GM23338 (cell line): ENCODE measurements at regions not wholly inside any gene's neighbourhood (a gene's known extent, or its start where the extent isn't known, plus 50 kb on each side); places are given as distances from the start of the nearest gene placed in this dataset.

Source experiments
- ATAC-seq: fragments of 200-7000 bp; cut with Tn5 transposase; 3 replicates; pipeline ENCODE4 v1.9.1; 2020
- DNase-seq: peaks from one replicate; pipeline ENCODE4 v3.0.0-alpha.2; 2015; ENCODE audit warnings: low spot score
- H2AFZ ChIP-seq: fragments of 200-600 bp; sonication (generic); 2 replicates; pipeline ENCODE4 v1.8.0; 2016; ENCODE audit warnings: antibody characterized with exemption, mild to moderate bottlenecking, moderate library complexity
- H3F3A ChIP-seq: fragments of 200-600 bp; sonication (generic); replicated peaks from 2 replicates; pipeline ENCODE4 v1.8.0; 2017; ENCODE audit warnings: antibody characterized with exemption, mixed run types, low read depth
- H3K27ac ChIP-seq: fragments of 200-600 bp; sonication (generic); 2 replicates; pipeline ENCODE4 v1.6.1; 2016; ENCODE audit warnings: low read depth
- H3K27me3 ChIP-seq: fragments of 200-600 bp; sonication (generic); 2 replicates; pipeline ENCODE4 v1.8.0; 2016; ENCODE audit warnings: mild to moderate bottlenecking, mixed run types, moderate library complexity; ENCODE audit not compliant: insufficient read depth
- H3K36me3 ChIP-seq: fragments of 200-600 bp; sonication (generic); 2 replicates; pipeline ENCODE4 v1.8.0; 2016; ENCODE audit warnings: mild to moderate bottlenecking; ENCODE audit not compliant: insufficient read depth
- H3K4me1 ChIP-seq: fragments of 200-600 bp; sonication (generic); 2 replicates; pipeline ENCODE4 v1.8.0; 2016; ENCODE audit warnings: mild to moderate bottlenecking, moderate library complexity; ENCODE audit not compliant: insufficient read depth
- H3K4me2 ChIP-seq: fragments of 200-600 bp; sonication (generic); 2 replicates; pipeline ENCODE4 v1.7.1; 2017; ENCODE audit warnings: mixed run types
- H3K4me3 ChIP-seq: fragments of 200-600 bp; sonication (generic); 2 replicates; pipeline ENCODE4 v1.6.1; 2016; ENCODE audit warnings: mixed run types
- H3K79me2 ChIP-seq: fragments of 200-600 bp; sonication (generic); replicated peaks from 2 replicates; pipeline ENCODE4 v1.8.0; 2017; ENCODE audit warnings: mild to moderate bottlenecking; ENCODE audit not compliant: insufficient read depth
- H3K9me2 ChIP-seq: fragments of 200-600 bp; sonication (generic); 2 replicates; pipeline ENCODE4 v1.8.0; 2017; ENCODE audit not compliant: insufficient read depth
- H4K20me1 ChIP-seq: fragments of 200-600 bp; sonication (generic); replicated peaks from 2 replicates; pipeline ENCODE4 v1.8.0; 2017; ENCODE audit warnings: mild to moderate bottlenecking; ENCODE audit not compliant: insufficient read depth
- H3K27ac Mint-ChIP-seq: 2 replicates; pipeline ENCODE4 v1.8.0; 2020; ENCODE audit warnings: inconsistent platforms, mild to moderate bottlenecking, moderate library complexity, mixed read lengths
- H3K27me3 Mint-ChIP-seq: 3 replicates; pipeline ENCODE4 v1.8.0; 2022; ENCODE audit warnings: low read depth, mild to moderate bottlenecking, moderate library complexity, mixed read lengths, inconsistent platforms; ENCODE audit not compliant: insufficient read depth, poor library complexity
- H3K36me3 Mint-ChIP-seq: 3 replicates; pipeline ENCODE4 v1.8.0; 2021; ENCODE audit warnings: low read depth, mild to moderate bottlenecking, inconsistent platforms, moderate library complexity, mixed read lengths
- H3K4me1 Mint-ChIP-seq: 3 replicates; pipeline ENCODE4 v1.8.0; 2020; ENCODE audit warnings: mild to moderate bottlenecking, inconsistent platforms, mixed read lengths
- H3K4me3 Mint-ChIP-seq: 3 replicates; pipeline ENCODE4 v1.8.0; 2021; ENCODE audit warnings: moderate library complexity, mild to moderate bottlenecking, inconsistent platforms, mixed read lengths
- H3K9me3 Mint-ChIP-seq: 3 replicates; pipeline ENCODE4 v1.8.0; 2020; ENCODE audit warnings: moderate library complexity, mild to moderate bottlenecking, inconsistent platforms, mixed read lengths
- CTCF ChIP-seq, 2 experiments: fragments of 200-600 bp in 1 of 2; sonication (generic) in 1 of 2; conservative IDR thresholded peaks; 2 replicates each; pipeline versions ENCODE4 v1.5.1 to v1.6.1; 2016 to 2017; ENCODE audit warnings: antibody characterized with exemption in 2 of 2, low read depth in 2 of 2, mild to moderate bottlenecking in 2 of 2, moderate library complexity in 1 of 2
- ETS1 ChIP-seq: IDR thresholded peaks from 2 replicates; pipeline ENCODE4 v1.6.1; 2016; ENCODE audit warnings: antibody characterized with exemption
- EZH2 ChIP-seq: fragments of 200-600 bp; sonication (generic); IDR thresholded peaks from one replicate; pipeline ENCODE4 v1.8.0; 2017; ENCODE audit warnings: antibody characterized with exemption, mild to moderate bottlenecking, low read depth; ENCODE audit not compliant: unreplicated experiment
- POLR2AphosphoS5 ChIP-seq: IDR thresholded peaks from 2 replicates; pipeline ENCODE4 v1.6.1; 2016; ENCODE audit warnings: antibody characterized with exemption, low read depth
- ZNF114 ChIP-seq: fragments of 250-450 bp; sonication (Bioruptor Pico); IDR thresholded peaks from 2 replicates; pipeline ENCODE4 v1.5.0; 2020; ENCODE audit warnings: mild to moderate bottlenecking, moderate library complexity
- ZNF462 ChIP-seq: fragments of 250-450 bp; sonication (Bioruptor Pico); IDR thresholded peaks from 2 replicates; pipeline ENCODE4 v1.5.0; 2020; ENCODE audit warnings: mild to moderate bottlenecking, moderate library complexity

- no peak for TF ChIP-seq ZNF462 (CRISPR knock-in tag)
- no peak for TF ChIP-seq ETS1
- TF ChIP-seq POLR2AphosphoS5 = no peak
Measured at GRCh38 chr3:5437296-5437782, 249.8 kb downstream of the EDEM1 start (continued).

GRCh38 chr3:5437783-5438323 lies 250.3 kb downstream of the EDEM1 start:
- Mint-ChIP-seq H3K9me3 (peaks cover 66% of the 10 kb centered on the region), H3K27me3 (no peaks in the 10 kb centered on the region), H3K36me3 (peaks cover 4% of the 10 kb centered on the region; the same call in 1 of the 3 replicates), H3K4me3 (no peak overlapping the region), H3K4me1 (no peaks in the 10 kb centered on the region), H3K27ac (no peak overlapping the region)
- no peaks in the 10 kb centered on the region for H3F3A ChIP-seq
- H3K36me3 ChIP-seq = peaks cover 7% of the 10 kb centered on the region; the same call in 1 of the 2 replicates
- H3K4me3 ChIP-seq = no peak overlapping the region
- H3K79me2 ChIP-seq = no peaks in the 10 kb centered on the region
- DNase-seq (no peak), ATAC-seq (no peak)
- no peaks in the 10 kb centered on the region for H4K20me1 ChIP-seq
- H3K9me2 ChIP-seq = no peaks in the 10 kb centered on the region
- H3K4me2 ChIP-seq = no peak overlapping the region
- H2AFZ ChIP-seq = no peak overlapping the region
- no peak overlapping the region for H3K27ac ChIP-seq
- H3K27me3 ChIP-seq = no peaks in the 10 kb centered on the region
- H3K4me1 ChIP-seq = no peaks in the 10 kb centered on the region
- no peak for TF ChIP-seq ZNF114
- TF ChIP-seq ZNF462 (CRISPR knock-in tag) = no peak
- no peak for TF ChIP-seq EZH2
- no peak for TF ChIP-seq CTCF (conservative IDR thresholded peaks at IDR 0.05; ENCODE audit: low read depth in 2 of 2)
